ENCODE measurements at regions not wholly inside any gene's neighbourhood (a gene's known extent, or its start where the extent isn't known, plus 50 kb on each side); places are given as distances from the start of the nearest gene placed in this dataset.
"Not testable (repeated sequence)": the region's sequence is repeated elsewhere in the genome, so short reads cannot be mapped to it uniquely, and the experiment has no call there.

GRCh38 chr7:157474685-157475084 lies 137.9 kb downstream of the DNAJB6 start:
- no peak for TF ChIP-seq Cebpa-rat (IDR thresholded peaks at IDR 0.05)
- Histone ChIP-seq H3K4me2 (no peak overlapping the region), H3K36me3 (no peaks in the 10 kb centered on the region), H3K9ac (no peak overlapping the region), H3K4me3 (no peak overlapping the region), H4K20me1 (no peaks in the 10 kb centered on the region), H3K27ac (no peak overlapping the region), H3K9me3 (peaks cover 15% of the 10 kb centered on the region), H3K4me1 (peaks cover 44% of the 10 kb centered on the region), H3K27me3 (no peaks in the 10 kb centered on the region)

GRCh38 chr7:157475095-157475494 lies 138.3 kb downstream of the DNAJB6 start:
- Histone ChIP-seq H3K9ac (no peak overlapping the region), H3K36me3 (no peaks in the 10 kb centered on the region), H3K9me3 (peaks cover 15% of the 10 kb centered on the region), H3K4me2 (no peak overlapping the region), H3K4me1 (peaks cover 44% of the 10 kb centered on the region), H3K27ac (no peak overlapping the region), H4K20me1 (no peaks in the 10 kb centered on the region), H3K27me3 (no peaks in the 10 kb centered on the region), H3K4me3 (no peak overlapping the region)
- TF ChIP-seq Cebpa-rat (IDR thresholded peaks at IDR 0.05) = no peak

GRCh38 chr7:157475601-157476000 lies 138.8 kb downstream of the DNAJB6 start:
- peaks cover 42% of the 10 kb centered on the region for H3K4me1 ChIP-seq
- H3K4me2 ChIP-seq = no peak overlapping the region
- H4K20me1 ChIP-seq = no peaks in the 10 kb centered on the region
- H3K36me3 ChIP-seq = no peaks in the 10 kb centered on the region
- no peak overlapping the region for H3K9ac ChIP-seq
- H3K27ac ChIP-seq = no peak overlapping the region
- H3K9me3 ChIP-seq = peaks cover 15% of the 10 kb centered on the region
- no peaks in the 10 kb centered on the region for H3K27me3 ChIP-seq
- no peak overlapping the region for H3K4me3 ChIP-seq
- no peak for TF ChIP-seq Cebpa-rat (IDR thresholded peaks at IDR 0.05)

- TF ChIP-seq Cebpa-rat (IDR thresholded peaks at IDR 0.05) = no peak
- Histone ChIP-seq H3K9me3 (peaks cover 15% of the 10 kb centered on the region), H3K27ac (no peak overlapping the region), H3K4me1 (peaks cover 36% of the 10 kb centered on the region), H3K4me3 (no peak overlapping the region), H3K36me3 (no peaks in the 10 kb centered on the region), H3K27me3 (no peaks in the 10 kb centered on the region), H4K20me1 (no peaks in the 10 kb centered on the region), H3K4me2 (no peak overlapping the region), H3K9ac (no peak overlapping the region)
Observed at GRCh38 chr7:157476201-157476600, 139.4 kb downstream of the DNAJB6 start.

- H3K27me3 ChIP-seq = no peaks in the 10 kb centered on the region
- H3K9me3 ChIP-seq = peaks cover 15% of the 10 kb centered on the region
- peaks cover 29% of the 10 kb centered on the region for H3K4me1 ChIP-seq
- H3K4me3 ChIP-seq = no peak overlapping the region
- H3K27ac ChIP-seq = no peak overlapping the region
- H3K4me2 ChIP-seq = peak overlapping the region; percentile 86
- H3K36me3 ChIP-seq = no peaks in the 10 kb centered on the region
- H4K20me1 ChIP-seq = no peaks in the 10 kb centered on the region
- TF ChIP-seq Cebpa-rat (IDR thresholded peaks at IDR 0.05) = no peak
- no peak overlapping the region for H3K9ac ChIP-seq
Observed at GRCh38 chr7:157476654-157477549, 140.1 kb downstream of the DNAJB6 start.

- Histone ChIP-seq H3K27me3 (no peaks in the 10 kb centered on the region), H3K36me3 (no peaks in the 10 kb centered on the region), H3K9ac (0 out of 2 replicates have a peak overlapping the region, but pooled peaks have one; percentile 0), H3K9me3 (peaks cover 11% of the 10 kb centered on the region), H3K4me2 (peak overlapping the region; percentile 86), H4K20me1 (no peaks in the 10 kb centered on the region), H3K4me3 (peak overlapping the region; percentile 50), H3K27ac (peak overlapping the region; percentile 44), H3K4me1 (peaks cover 23% of the 10 kb centered on the region)
- TF ChIP-seq Cebpa-rat (IDR thresholded peaks at IDR 0.05) = no peak
Observed at GRCh38 chr7:157477550-157478212, 140.9 kb downstream of the DNAJB6 start.

- H3K4me3 ChIP-seq, H3K27me3 ChIP-seq, H3K27ac ChIP-seq, H3K9ac ChIP-seq, H4K20me1 ChIP-seq, H3K9me3 ChIP-seq, H3K36me3 ChIP-seq: not testable (repeated sequence)
- Histone ChIP-seq H3K4me2 (peak overlapping the region; percentile 86), H3K4me1 (peaks cover 25% of the 10 kb centered on the region)
Observed at GRCh38 chr7:157478611-157479010, 141.8 kb downstream of the DNAJB6 start.

- peaks cover 32% of the 10 kb centered on the region for H3K4me1 ChIP-seq
Observed at GRCh38 chr7:157479326-157479725, 142.5 kb downstream of the DNAJB6 start.

GRCh38 chr7:157480371-157481050 lies 143.7 kb downstream of the DNAJB6 start:
- peaks cover 42% of the 10 kb centered on the region for H3K4me1 ChIP-seq
- H3K9ac ChIP-seq = no peak overlapping the region
- no peak overlapping the region for H3K27ac ChIP-seq
- no peaks in the 10 kb centered on the region for H3K36me3 ChIP-seq
- peaks cover 15% of the 10 kb centered on the region; the same call in 1 of the 2 replicates for H4K20me1 ChIP-seq
- H3K9me3 ChIP-seq = no peaks in the 10 kb centered on the region
- no peak for TF ChIP-seq Cebpa-rat (IDR thresholded peaks at IDR 0.05)
- H3K27me3 ChIP-seq = peaks cover 11% of the 10 kb centered on the region; the same call in 1 of the 2 replicates
- H3K4me2 ChIP-seq = no peak overlapping the region
- H3K4me3 ChIP-seq = no peak overlapping the region

More at GRCh38 chr7:157479326-157479725, 142.5 kb downstream of the DNAJB6 start:
- no peak overlapping the region for H3K27ac ChIP-seq
- H3K4me2 ChIP-seq = peak overlapping the region; percentile 86
- H3K4me3 ChIP-seq = no peak overlapping the region
- H3K9me3 ChIP-seq = no peaks in the 10 kb centered on the region
- TF ChIP-seq Cebpa-rat (IDR thresholded peaks at IDR 0.05) = no peak
- no peaks in the 10 kb centered on the region for H3K36me3 ChIP-seq
- no peak overlapping the region for H3K9ac ChIP-seq
- H4K20me1 ChIP-seq = 0 out of 2 replicates have a peak, but pooled peaks cover 9% of the 10 kb centered on the region
- no peaks in the 10 kb centered on the region for H3K27me3 ChIP-seq

All from BLaER1 (cell line).